Small intestine (tissue), 7 donors: ENCODE measurements at regions not wholly inside any gene's neighbourhood (a gene's known extent, or its start where the extent isn't known, plus 50 kb on each side); places are given as distances from the start of the nearest gene placed in this dataset.

Source experiments
- DNase-seq, 2 donors: peaks; one replicate each; pipeline versions ENCODE4 v3.0.0 to v3.0.0-alpha.2; 2013
- FAIRE-seq: peaks from 2 replicates; lab custom pipeline; 2012; peaks lifted over from hg19 to GRCh38; lab: Jason Lieb, UNC
- H3K27ac ChIP-seq, 3 donors: one replicate each; pipeline ENCODE4 v1.5.1; 2013; ENCODE audit warnings: low read length in 2 of 3, mild to moderate bottlenecking in 2 of 3, control low read depth in 1 of 3, inconsistent platforms in 1 of 3, low read depth in 1 of 3, moderate library complexity in 1 of 3
- H3K27me3 ChIP-seq, 3 donors: one replicate each; pipeline ENCODE4 v1.6.1; 2013; ENCODE audit warnings: low read length in 3 of 3, inconsistent platforms in 1 of 3; ENCODE audit not compliant: control insufficient read depth in 3 of 3, insufficient read depth in 3 of 3
- H3K36me3 ChIP-seq, 3 donors: one replicate each; pipeline ENCODE4 v1.6.1; 2013; ENCODE audit warnings: low read length in 3 of 3, inconsistent platforms in 1 of 3, low read depth in 1 of 3, mild to moderate bottlenecking in 1 of 3, moderate library complexity in 1 of 3; ENCODE audit not compliant: control insufficient read depth in 3 of 3, insufficient read depth in 2 of 3
- H3K4me1 ChIP-seq, 3 donors: one replicate each; pipeline ENCODE4 v1.6.1; 2013; ENCODE audit warnings: low read length in 2 of 3, inconsistent platforms in 1 of 3, low read depth in 1 of 3, mild to moderate bottlenecking in 1 of 3, moderate library complexity in 1 of 3; ENCODE audit not compliant: control insufficient read depth in 3 of 3, insufficient read depth in 2 of 3
- H3K4me3 ChIP-seq, 3 donors: one replicate each; pipeline ENCODE4 v1.5.1; 2013; ENCODE audit warnings: low read length in 3 of 3, control low read depth in 1 of 3, inconsistent platforms in 1 of 3, low read depth in 1 of 3, mild to moderate bottlenecking in 1 of 3, moderate library complexity in 1 of 3
- H3K9me3 ChIP-seq, 2 donors: one replicate each; pipeline ENCODE4 v1.6.1; 2013; ENCODE audit warnings: low read depth in 1 of 2, low read length in 1 of 2; ENCODE audit not compliant: control insufficient read depth in 2 of 2, insufficient read depth in 1 of 2
- WGBS, 3 donors: extraction: QIAGEN DNeasy Blood & Tissue Kit; methylation state at CpG; one replicate each; pipeline ENCODE4 v1.1.7; 2013; 5-methylcytosine and 5-hydroxymethylcytosine counted together
- donor health status: healthy with polysubstance abuse.
- donor health status: control.
- donor health status: control.
- donor health status: Bipolar disorder and iron deficiency.
- donor health status: healthy.

- H3K4me1 ChIP-seq = no peaks in the 10 kb centered on the region
- no peak overlapping the region for H3K27ac ChIP-seq
- no peaks in the 10 kb centered on the region for H3K9me3 ChIP-seq
- FAIRE-seq (no peak), DNase-seq (no peak)
- H3K4me3 ChIP-seq = no peak overlapping the region
- H3K27me3 ChIP-seq = no peaks in the 10 kb centered on the region
- 89 to 96% (median 92%) methylated on average over 1 of the region's 1 CpG for WGBS, 3 donors
- no peaks in the 10 kb centered on the region for H3K36me3 ChIP-seq
Measured at GRCh38 chr3:83971666-83972065, 987.1 kb upstream of the CADM2 start.

DNA sequence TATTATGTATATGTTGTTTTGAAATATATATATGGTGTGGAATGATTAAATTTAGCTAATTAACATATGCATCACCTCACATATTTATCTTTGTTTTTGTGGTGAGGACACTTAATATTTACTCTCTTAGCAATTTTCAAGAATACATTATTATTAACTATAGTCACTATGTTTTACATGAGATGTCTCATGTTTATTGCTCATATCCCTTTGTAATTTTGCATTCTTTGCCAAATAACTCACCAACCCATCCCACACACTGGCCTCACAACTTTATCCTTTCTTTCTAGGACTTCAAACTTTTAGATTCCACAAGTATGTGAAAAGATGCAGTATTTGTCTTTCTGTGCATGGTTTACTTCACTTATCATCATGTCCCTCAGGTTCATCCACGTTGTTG lies 950.2 kb upstream of the CADM2 start:
- no peaks in the 10 kb centered on the region for H3K9me3 ChIP-seq
- H3K4me1 ChIP-seq = no peaks in the 10 kb centered on the region
- no peaks in the 10 kb centered on the region for H3K27me3 ChIP-seq
- no peak overlapping the region for H3K4me3 ChIP-seq
- 39 to 55% (median 54%) methylated on average over 1 of the region's 1 CpG for WGBS, 3 donors
- H3K36me3 ChIP-seq = no peaks in the 10 kb centered on the region
- DNase-seq = no peak
- FAIRE-seq = no peak
- H3K27ac ChIP-seq = no peak overlapping the region

- Histone ChIP-seq H3K36me3 (no peaks in the 10 kb centered on the region), H3K4me3 (no peak overlapping the region), H3K9me3 (peaks cover 0 to 2% of the 10 kb centered on the region in 2 donors), H3K4me1 (no peaks in the 10 kb centered on the region), H3K27ac (no peak overlapping the region), H3K27me3 (no peaks in the 10 kb centered on the region)
- WGBS, 3 donors = 88 to 92% (median 89%) methylated on average over 4 of the region's 4 CpGs
- DNase-seq (no peak), FAIRE-seq (no peak)
Measured at GRCh38 chr3:84023842-84024241, 934.9 kb upstream of the CADM2 start.

DNA sequence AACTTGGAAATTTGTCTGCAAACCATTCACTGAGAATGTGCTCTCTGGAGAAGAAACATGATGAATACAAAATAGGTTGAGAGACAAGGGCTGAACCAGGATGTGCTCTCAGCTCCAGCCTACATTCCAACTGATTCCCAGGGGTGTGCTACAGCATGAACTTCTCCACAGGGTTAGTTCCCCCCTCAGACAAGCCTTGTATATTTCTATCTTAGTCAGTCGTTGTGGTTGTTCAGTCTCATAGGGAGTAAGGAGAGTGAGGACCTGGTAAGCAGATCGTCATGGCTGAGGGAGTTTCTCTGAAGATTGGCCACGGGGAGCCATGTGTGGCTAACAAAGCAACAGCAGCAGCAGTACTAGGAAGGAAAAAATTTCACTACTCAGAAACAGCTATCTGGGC lies 919.7 kb upstream of the CADM2 start:
- DNase-seq (no peak), FAIRE-seq (no peak)
- no peak overlapping the region for H3K27ac ChIP-seq
- no peaks in the 10 kb centered on the region for H3K9me3 ChIP-seq
- no peaks in the 10 kb centered on the region for H3K36me3 ChIP-seq
- no peaks in the 10 kb centered on the region for H3K27me3 ChIP-seq
- H3K4me3 ChIP-seq = no peak overlapping the region
- 63 to 73% (median 69%) methylated on average over 3 of the region's 3 CpGs for WGBS, 3 donors
- H3K4me1 ChIP-seq = no peaks in the 10 kb centered on the region

DNA sequence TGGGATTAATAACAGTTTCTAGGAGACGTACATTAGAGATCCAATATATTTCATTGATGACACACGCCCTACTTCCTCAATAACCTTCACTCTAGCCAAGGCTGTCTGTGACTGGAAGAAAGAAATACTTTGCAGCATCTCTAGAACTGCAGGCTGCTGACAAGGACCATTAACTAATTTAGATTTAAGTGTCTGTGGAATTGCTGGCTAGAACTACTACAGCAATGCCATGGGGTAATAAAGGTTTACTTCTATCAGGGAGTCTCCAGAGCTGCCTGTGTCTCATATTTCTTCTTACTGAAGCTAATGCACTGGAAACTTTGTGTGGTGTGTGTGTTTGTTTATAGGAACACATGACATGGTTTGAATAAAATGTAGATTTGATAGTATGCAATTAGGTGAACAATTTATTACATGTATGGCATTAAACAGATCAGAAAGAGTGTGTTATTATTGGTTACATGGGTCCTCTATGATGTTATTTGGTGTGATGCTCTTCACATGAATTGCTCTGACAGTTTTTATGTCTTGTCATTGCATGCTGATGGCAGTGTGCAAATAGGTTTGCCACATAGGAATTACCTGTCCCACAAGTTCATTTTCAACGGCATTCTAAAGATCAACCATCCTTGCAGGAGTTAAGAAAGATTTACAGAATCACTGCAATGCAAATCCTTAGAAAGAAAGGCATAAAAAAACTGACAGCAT lies 916.2 kb upstream of the CADM2 start:
- Histone ChIP-seq H3K4me3 (no peak overlapping the region), H3K27ac (no peak overlapping the region), H3K9me3 (peaks cover 0 to 3% of the 10 kb centered on the region in 2 donors), H3K27me3 (no peaks in the 10 kb centered on the region), H3K36me3 (no peaks in the 10 kb centered on the region), H3K4me1 (no peaks in the 10 kb centered on the region)
- no peak for FAIRE-seq
- DNase-seq = no peak
- 68 to 74% (median 69%) methylated on average over 3 of the region's 3 CpGs for WGBS, 3 donors

DNA sequence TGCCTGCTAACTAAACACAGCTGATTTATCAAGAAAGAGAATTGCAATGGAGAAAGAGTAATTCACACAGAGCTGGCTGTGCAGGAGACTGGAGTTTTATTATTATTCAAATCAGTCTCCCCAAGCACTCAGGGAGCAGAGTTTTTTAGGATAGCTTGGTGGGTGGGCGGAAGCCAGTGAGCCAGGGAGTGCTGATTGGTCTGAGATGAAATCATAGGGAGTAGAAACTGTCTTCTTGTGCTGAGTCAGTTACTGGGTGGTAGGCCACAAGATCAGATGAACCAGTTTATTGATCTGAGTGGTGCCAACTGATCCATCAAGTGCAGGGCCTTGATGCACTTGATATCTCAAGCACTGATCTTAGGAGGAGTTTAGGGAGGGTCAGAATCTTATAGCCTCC lies 891.9 kb upstream of the CADM2 start:
- no peaks in the 10 kb centered on the region for H3K36me3 ChIP-seq
- 81 to 86% (median 83%) methylated on average over 1 of the region's 1 CpG for WGBS, 3 donors
- H3K4me1 ChIP-seq = no peaks in the 10 kb centered on the region
- FAIRE-seq (no peak), DNase-seq (no peak)
- no peak overlapping the region for H3K4me3 ChIP-seq
- H3K27me3 ChIP-seq = no peaks in the 10 kb centered on the region
- peaks cover 0 to 3% of the 10 kb centered on the region in 2 donors for H3K9me3 ChIP-seq
- H3K27ac ChIP-seq = no peak overlapping the region

DNA sequence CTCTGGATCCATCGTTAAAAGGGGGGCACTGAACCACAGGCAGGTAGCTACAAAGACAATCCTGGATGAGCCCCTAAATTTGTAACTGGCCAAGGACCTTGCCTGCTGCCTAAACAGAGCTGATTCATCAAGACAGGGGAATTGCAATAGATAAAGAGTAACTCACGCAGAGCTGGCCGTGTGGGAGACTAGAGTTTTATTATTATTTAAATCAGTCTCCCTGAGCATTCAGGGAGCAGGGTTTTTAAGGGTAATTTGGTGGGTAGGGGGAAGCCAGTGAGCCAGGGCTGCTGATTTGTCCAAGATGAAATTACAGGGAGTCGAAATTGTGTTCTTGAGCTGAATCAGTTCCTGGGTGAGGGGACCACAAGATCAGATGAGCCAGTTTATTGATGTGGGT lies 885.1 kb upstream of the CADM2 start:
- Histone ChIP-seq H3K4me1 (no peaks in the 10 kb centered on the region), H3K27ac (no peak overlapping the region), H3K36me3 (no peaks in the 10 kb centered on the region), H3K4me3 (no peak overlapping the region), H3K27me3 (no peaks in the 10 kb centered on the region), H3K9me3 (peaks cover 0 to 13% of the 10 kb centered on the region in 2 donors)
- DNase-seq (no peak), FAIRE-seq (no peak)
- 72 to 83% (median 75%) methylated on average over 4 of the region's 4 CpGs for WGBS, 3 donors

DNA sequence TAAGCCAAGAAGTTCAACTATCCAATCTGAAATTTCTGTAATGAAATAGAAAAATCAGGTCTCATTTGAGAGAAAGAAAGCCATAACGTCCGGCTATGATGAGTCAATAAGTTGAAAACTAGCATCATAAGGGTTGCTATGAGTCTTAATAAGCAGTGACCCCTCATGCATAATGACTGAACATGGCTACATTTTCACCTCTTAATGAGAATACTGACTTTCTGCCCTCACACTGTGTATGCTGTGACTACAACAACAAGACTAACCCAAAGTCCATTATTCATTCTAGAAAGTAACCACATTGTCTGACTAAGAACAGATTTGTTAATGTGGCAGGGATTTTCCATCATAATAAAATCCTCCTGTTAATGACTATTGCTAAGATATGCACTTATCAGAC lies 884.0 kb upstream of the CADM2 start:
- H3K4me1 ChIP-seq = no peaks in the 10 kb centered on the region
- H3K36me3 ChIP-seq = no peaks in the 10 kb centered on the region
- FAIRE-seq = no peak
- 70 to 72% (median 70%) methylated on average over 2 of the region's 2 CpGs for WGBS, 3 donors
- H3K9me3 ChIP-seq = peaks cover 0 to 13% of the 10 kb centered on the region in 2 donors
- no peak for DNase-seq
- no peak overlapping the region for H3K4me3 ChIP-seq
- no peaks in the 10 kb centered on the region for H3K27me3 ChIP-seq
- H3K27ac ChIP-seq = no peak overlapping the region

- H3K9me3 ChIP-seq = peaks cover 0 to 13% of the 10 kb centered on the region in 2 donors
- H3K36me3 ChIP-seq = no peaks in the 10 kb centered on the region
- WGBS, 3 donors = 33 to 61% (median 35%) methylated on average over 3 of the region's 3 CpGs
- H3K27me3 ChIP-seq = no peaks in the 10 kb centered on the region
- no peak overlapping the region for H3K4me3 ChIP-seq
- H3K27ac ChIP-seq = no peak overlapping the region
- no peak for FAIRE-seq
- no peak for DNase-seq
- no peaks in the 10 kb centered on the region for H3K4me1 ChIP-seq
Measured at GRCh38 chr3:84077479-84077878, 881.3 kb upstream of the CADM2 start.
